GM23248 (cell line): ENCODE measurements at regions not wholly inside any gene's neighbourhood (a gene's known extent, or its start where the extent isn't known, plus 50 kb on each side); places are given as distances from the start of the nearest gene placed in this dataset. TPM values are rescaled to one million over a fixed set of nuclear protein-coding genes. Genes with fewer than 3 reads are reported as not detected.

Source experiments
- DNase-seq: peaks from one replicate; pipeline ENCODE4 v3.0.0-alpha.2; 2015
- H2AFZ ChIP-seq: fragments of 200-600 bp; sonication (generic); 2 replicates; pipeline ENCODE4 v1.6.1; 2016; ENCODE audit warnings: antibody characterized with exemption
- H3F3A ChIP-seq: fragments of 200-600 bp; sonication (generic); 2 replicates; pipeline ENCODE4 v1.6.1; 2016; ENCODE audit warnings: mild to moderate bottlenecking, antibody characterized with exemption, mixed run types; ENCODE audit not compliant: insufficient read depth
- H3K27ac ChIP-seq: fragments of 200-600 bp; sonication (generic); 2 replicates; pipeline ENCODE4 v1.5.1; 2016; ENCODE audit warnings: mild to moderate bottlenecking
- H3K27me3 ChIP-seq: fragments of 200-600 bp; sonication (generic); replicated peaks from 2 replicates; pipeline ENCODE4 v1.6.1; 2016; ENCODE audit warnings: mild to moderate bottlenecking; ENCODE audit not compliant: insufficient read depth
- H3K36me3 ChIP-seq: fragments of 200-600 bp; sonication (generic); 2 replicates; pipeline ENCODE4 v1.6.1; 2016; ENCODE audit warnings: low read depth, mild to moderate bottlenecking
- H3K4me1 ChIP-seq: fragments of 200-600 bp; sonication (generic); 2 replicates; pipeline ENCODE4 v1.6.1; 2016; ENCODE audit warnings: mild to moderate bottlenecking; ENCODE audit not compliant: insufficient read depth
- H3K4me2 ChIP-seq: fragments of 200-600 bp; sonication (generic); one replicate; pipeline ENCODE4 v1.6.1; 2016; ENCODE audit warnings: mild to moderate bottlenecking; ENCODE audit not compliant: unreplicated experiment
- H3K4me3 ChIP-seq: fragments of 200-600 bp; sonication (generic); 2 replicates; pipeline ENCODE4 v1.5.1; 2016; ENCODE audit warnings: mild to moderate bottlenecking
- H3K79me2 ChIP-seq: fragments of 200-600 bp; sonication (generic); 2 replicates; pipeline ENCODE4 v1.6.1; 2016; ENCODE audit warnings: mild to moderate bottlenecking; ENCODE audit not compliant: insufficient read depth
- H3K9ac ChIP-seq: fragments of 200-600 bp; sonication (generic); 2 replicates; pipeline ENCODE4 v1.6.1; 2016; ENCODE audit warnings: mild to moderate bottlenecking
- H3K9me2 ChIP-seq: fragments of 200-600 bp; sonication (generic); 2 replicates; pipeline ENCODE4 v1.6.1; 2016; ENCODE audit warnings: mixed run types, mild to moderate bottlenecking, moderate library complexity; ENCODE audit not compliant: insufficient read depth
- H3K9me3 ChIP-seq: fragments of 200-600 bp; sonication (generic); one replicate; pipeline ENCODE4 v1.6.1; 2017; ENCODE audit warnings: low read depth
- H4K20me1 ChIP-seq: fragments of 200-600 bp; sonication (generic); 2 replicates; pipeline ENCODE4 v1.6.0; 2016; ENCODE audit not compliant: insufficient read depth
- EZH2 ChIP-seq: fragments of 200-600 bp; sonication (generic); IDR thresholded peaks from 2 replicates; pipeline ENCODE4 v1.6.1; 2018; ENCODE audit warnings: antibody characterized with exemption, mild to moderate bottlenecking; ENCODE audit not compliant: insufficient read depth, poor library complexity, severe bottlenecking
- EZH2phosphoT487 ChIP-seq: fragments of 200-600 bp; sonication (generic); IDR thresholded peaks from 2 replicates; pipeline ENCODE4 v1.6.1; 2018; ENCODE audit warnings: antibody characterized with exemption, moderate library complexity, mild to moderate bottlenecking, low read depth; ENCODE audit not compliant: insufficient read depth
- in situ Hi-C: fragments of 300-500 bp; cut with MboI; formaldehyde crosslinking; loops from 2 replicates; pipeline ENCODE4 v1.15.0; 2020
- small RNA-seq: library from RNA; depleted of rRNA; stranded (forward); fragments of <200 nt; gene quantifications from one replicate; pipeline ENCODE3, GENCODE V24; 2014; ENCODE audit warnings: low read depth, low replicate concordance

DNA sequence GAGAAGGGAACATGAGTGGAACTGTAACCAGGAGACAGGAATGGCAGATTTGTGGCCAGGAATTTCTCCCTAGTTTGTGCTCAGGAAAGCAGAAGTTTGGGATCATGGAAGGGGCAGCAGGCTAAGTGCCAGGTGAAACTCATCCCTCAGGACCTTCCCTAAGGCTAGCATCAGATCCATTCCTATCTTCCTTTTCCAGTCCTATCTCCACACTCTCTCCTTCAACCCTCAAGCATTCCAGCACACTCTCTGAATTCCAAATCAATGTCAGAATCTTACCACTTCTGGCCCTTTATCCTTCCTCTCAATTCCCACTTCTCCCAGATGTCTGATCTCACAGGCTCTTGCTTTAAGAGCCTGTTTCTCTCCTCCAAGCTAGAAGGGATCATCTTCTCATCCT is 53.2 kb upstream of the GRIA1 start:
- in situ Hi-C loops: no loop called here
- H3K27ac ChIP-seq: no peak overlapping the region
- no peak for TF ChIP-seq EZH2phosphoT487
- TF ChIP-seq EZH2: no peak
- no peak overlapping the region for H3K4me3 ChIP-seq
- no peak for DNase-seq
- no peaks in the 10 kb centered on the region for H3K4me1 ChIP-seq
- no peaks in the 10 kb centered on the region for H3K36me3 ChIP-seq
- H2AFZ ChIP-seq: no peak overlapping the region
- H3K9ac ChIP-seq: no peak overlapping the region
- H3K27me3 ChIP-seq: 0 out of 2 replicates have a peak, but pooled peaks cover 6% of the 10 kb centered on the region
- H3F3A ChIP-seq: no peaks in the 10 kb centered on the region
- no peaks in the 10 kb centered on the region for H3K79me2 ChIP-seq
- H3K4me2 ChIP-seq: no peak overlapping the region
- H4K20me1 ChIP-seq: no peaks in the 10 kb centered on the region
- no peaks in the 10 kb centered on the region for H3K9me3 ChIP-seq
- H3K9me2 ChIP-seq: no peaks in the 10 kb centered on the region

DNA sequence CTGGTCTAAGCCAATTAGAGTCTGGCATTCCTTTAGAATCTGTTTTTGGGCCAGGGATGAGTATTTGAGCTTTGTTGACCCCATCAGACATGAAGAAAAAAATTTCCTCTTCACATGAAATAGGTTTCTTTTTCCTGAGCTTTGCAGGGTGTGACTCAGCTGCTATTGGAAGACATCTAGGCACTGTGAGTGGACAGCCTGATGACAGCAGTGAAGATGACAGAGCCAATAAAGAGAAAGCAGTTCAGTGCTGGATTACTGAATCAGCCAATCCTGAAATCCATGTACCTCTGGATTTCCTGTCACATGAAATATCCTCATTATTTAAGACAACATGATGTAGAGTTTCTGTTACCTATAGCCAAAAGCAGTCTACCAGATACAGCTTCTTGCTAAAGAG is 51.3 kb upstream of the GRIA1 start:
- no peaks in the 10 kb centered on the region for H3K36me3 ChIP-seq
- 0 out of 2 replicates have a peak, but pooled peaks cover 6% of the 10 kb centered on the region for H3K27me3 ChIP-seq
- H3K4me1 ChIP-seq: no peaks in the 10 kb centered on the region
- H3K4me2 ChIP-seq: no peak overlapping the region
- no peak overlapping the region for H3K4me3 ChIP-seq
- H2AFZ ChIP-seq: no peak overlapping the region
- no peaks in the 10 kb centered on the region for H3K79me2 ChIP-seq
- TF ChIP-seq EZH2phosphoT487 (no peak), EZH2 (no peak)
- in situ Hi-C loops: no loop called here
- no peak overlapping the region for H3K9ac ChIP-seq
- H3K27ac ChIP-seq: no peak overlapping the region
- H3K9me3 ChIP-seq: no peaks in the 10 kb centered on the region
- H3K9me2 ChIP-seq: no peaks in the 10 kb centered on the region
- DNase-seq: peak; percentile 5
- no peaks in the 10 kb centered on the region for H4K20me1 ChIP-seq
- H3F3A ChIP-seq: no peaks in the 10 kb centered on the region

Small RNAs in the stretch of these regions (small RNA-seq; reads per million reads assigned to genes)
- not detected for gene AC008571.1
